BJ (cell line): ENCODE measurements at regions not wholly inside any gene's neighbourhood (a gene's known extent, or its start where the extent isn't known, plus 50 kb on each side); places are given as distances from the start of the nearest gene placed in this dataset.

Experiments
- CTCF ChIA-PET: fragments of 350-600 bp; formaldehyde crosslinking; extraction: SDS; loops from one replicate; lab custom pipeline; 2021; ENCODE audit warnings: antibody characterized with exemption, inconsistent platforms; lab: Yijun Ruan, JAX
- POLR2A ChIA-PET: fragments of 300-600 bp; sonication (Branson Sonifier 250); formaldehyde crosslinking; extraction: SDS; loops from one replicate; lab custom pipeline; 2021; ENCODE audit warnings: antibody characterized with exemption; lab: Charles Lee
- DNase-seq: peaks from one replicate; pipeline ENCODE4 v3.0.0-alpha.2; 2011; ENCODE audit warnings: low read depth
- H3K27me3 ChIP-seq: 2 replicates; pipeline ENCODE4 v1.6.0; 2011; ENCODE audit warnings: low read length; ENCODE audit not compliant: control insufficient read depth, insufficient read depth
- H3K36me3 ChIP-seq: 2 replicates; pipeline ENCODE4 v1.5.1; 2011; ENCODE audit warnings: low read length; ENCODE audit not compliant: control insufficient read depth, insufficient read depth
- H3K4me3 ChIP-seq: 2 replicates; pipeline ENCODE4 v1.5.1; 2011; ENCODE audit warnings: low read depth, mild to moderate bottlenecking, control low read depth, low read length
- TF ChIP-seq, protein P1 (sequence below): IDR thresholded peaks from 2 replicates; pipeline ENCODE4 v1.5.1; 2011; ENCODE audit warnings: low read depth, mild to moderate bottlenecking, control low read depth, inconsistent platforms, low read length, moderate library complexity; ENCODE audit not compliant: insufficient read depth

- TF ChIP-seq, protein P1, sequence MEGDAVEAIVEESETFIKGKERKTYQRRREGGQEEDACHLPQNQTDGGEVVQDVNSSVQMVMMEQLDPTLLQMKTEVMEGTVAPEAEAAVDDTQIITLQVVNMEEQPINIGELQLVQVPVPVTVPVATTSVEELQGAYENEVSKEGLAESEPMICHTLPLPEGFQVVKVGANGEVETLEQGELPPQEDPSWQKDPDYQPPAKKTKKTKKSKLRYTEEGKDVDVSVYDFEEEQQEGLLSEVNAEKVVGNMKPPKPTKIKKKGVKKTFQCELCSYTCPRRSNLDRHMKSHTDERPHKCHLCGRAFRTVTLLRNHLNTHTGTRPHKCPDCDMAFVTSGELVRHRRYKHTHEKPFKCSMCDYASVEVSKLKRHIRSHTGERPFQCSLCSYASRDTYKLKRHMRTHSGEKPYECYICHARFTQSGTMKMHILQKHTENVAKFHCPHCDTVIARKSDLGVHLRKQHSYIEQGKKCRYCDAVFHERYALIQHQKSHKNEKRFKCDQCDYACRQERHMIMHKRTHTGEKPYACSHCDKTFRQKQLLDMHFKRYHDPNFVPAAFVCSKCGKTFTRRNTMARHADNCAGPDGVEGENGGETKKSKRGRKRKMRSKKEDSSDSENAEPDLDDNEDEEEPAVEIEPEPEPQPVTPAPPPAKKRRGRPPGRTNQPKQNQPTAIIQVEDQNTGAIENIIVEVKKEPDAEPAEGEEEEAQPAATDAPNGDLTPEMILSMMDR = no peak
- Histone ChIP-seq H3K27me3 (no peaks in the 10 kb centered on the region), H3K36me3 (no peaks in the 10 kb centered on the region), H3K4me3 (no peak overlapping the region)
- no peak for DNase-seq
- CTCF ChIA-PET = no interaction called here
- POLR2A ChIA-PET = no interaction called here
Observed at GRCh38 chr5:125868036-125868435, 555.2 kb upstream of the GRAMD2B start.

DNA sequence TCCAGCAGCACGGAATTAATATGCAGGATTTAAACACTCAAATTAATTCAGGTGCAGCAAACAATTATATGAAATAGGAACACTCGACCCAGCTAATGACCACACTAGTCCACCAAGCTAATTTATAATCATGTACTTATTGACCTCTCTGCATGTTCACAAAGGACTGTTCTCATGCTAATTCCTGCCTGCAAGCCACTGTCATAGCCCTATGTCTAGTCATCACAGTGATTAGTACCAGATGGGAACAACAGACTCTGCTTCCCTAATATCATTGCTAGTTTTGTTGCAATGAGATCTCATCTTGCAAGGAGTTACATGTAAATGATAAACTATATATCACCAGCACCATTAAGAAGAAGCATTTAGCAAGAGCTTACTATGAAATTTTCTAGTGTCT, 553.0 kb upstream of the GRAMD2B start:
- Histone ChIP-seq H3K4me3 (no peak overlapping the region), H3K36me3 (no peaks in the 10 kb centered on the region), H3K27me3 (no peaks in the 10 kb centered on the region)
- peak; percentile 13 for DNase-seq
- CTCF ChIA-PET = interaction anchor here (1.0 kb wide), 1 partner anchor 12 kb away, joined by 3 read pairs; no protein-coding TSS in a partner anchor
- TF ChIP-seq, protein P1 = no peak
- POLR2A ChIA-PET = no interaction called here

GRCh38 chr5:125874057-125874456, 549.2 kb upstream of the GRAMD2B start:
- TF ChIP-seq, protein P1 = no peak
- ChIA-PET POLR2A (no interaction called here), CTCF (no interaction called here)
- no peaks in the 10 kb centered on the region for H3K27me3 ChIP-seq
- no peak for DNase-seq
- no peaks in the 10 kb centered on the region for H3K36me3 ChIP-seq
- H3K4me3 ChIP-seq = no peak overlapping the region

- no peak for DNase-seq
- no peaks in the 10 kb centered on the region for H3K36me3 ChIP-seq
- no peaks in the 10 kb centered on the region for H3K27me3 ChIP-seq
- ChIA-PET POLR2A (no interaction called here), CTCF (no interaction called here)
- TF ChIP-seq, protein P1 = no peak
- H3K4me3 ChIP-seq = no peak overlapping the region
Observed at GRCh38 chr5:125874717-125875116, 548.5 kb upstream of the GRAMD2B start.

DNA sequence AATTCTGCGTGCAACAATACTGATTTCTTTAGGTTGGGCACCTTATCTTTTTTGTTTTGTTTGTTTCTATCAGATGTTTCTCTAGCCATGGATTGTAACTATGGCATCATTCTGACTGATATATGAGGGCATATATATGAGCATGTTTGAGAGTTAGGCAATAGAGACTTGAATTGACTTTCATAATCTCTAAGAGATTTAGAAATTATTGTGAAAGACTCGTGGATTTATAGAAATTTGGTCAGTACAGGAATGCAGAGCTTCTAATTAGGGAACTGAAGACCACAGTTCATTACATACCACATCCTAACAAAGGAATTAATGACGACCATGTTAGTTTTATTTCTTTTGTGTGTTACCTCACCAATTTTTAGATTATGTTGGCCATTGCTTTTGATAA, 546.0 kb upstream of the GRAMD2B start:
- TF ChIP-seq, protein P1 = no peak

More for the DNA sequence above, 546.0 kb upstream of the GRAMD2B start:
- DNase-seq = no peak
- ChIA-PET CTCF (no interaction called here), POLR2A (no interaction called here)
- no peaks in the 10 kb centered on the region for H3K27me3 ChIP-seq
- H3K4me3 ChIP-seq = no peak overlapping the region
- H3K36me3 ChIP-seq = no peaks in the 10 kb centered on the region
